ENCODE measurements at regions not wholly inside any gene's neighbourhood (a gene's known extent, or its start where the extent isn't known, plus 50 kb on each side); places are given as distances from the start of the nearest gene placed in this dataset.

DNA sequence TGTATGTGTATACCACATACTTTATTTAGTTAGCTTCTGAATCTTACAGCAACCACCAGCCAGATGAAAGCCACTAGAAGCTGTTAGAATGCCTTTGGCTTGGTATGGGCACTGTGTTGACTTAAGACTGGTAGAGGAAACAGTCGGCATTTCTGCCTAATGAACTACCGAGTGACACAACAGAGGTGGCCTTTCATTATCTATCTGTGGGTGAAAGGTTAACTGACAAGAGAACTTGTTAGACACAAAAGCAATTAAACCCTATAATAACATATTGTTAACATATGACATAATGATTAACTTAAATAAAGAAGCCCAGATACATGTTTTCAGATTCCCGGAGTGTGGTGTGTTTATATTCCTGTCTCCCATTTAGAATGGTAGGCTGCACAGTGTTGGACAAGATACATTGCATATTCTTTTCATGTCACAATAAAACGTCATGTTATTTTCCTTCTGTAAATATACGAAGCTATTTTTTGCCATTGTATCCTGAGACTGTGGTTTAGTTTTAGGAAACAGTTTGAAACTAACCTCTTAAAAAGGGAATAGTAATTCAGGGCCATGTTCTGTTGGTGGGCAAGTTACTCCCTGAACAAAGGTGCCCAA lies 181.5 kb downstream of the SLIT2 start:
- H3K9me3 Mint-ChIP-seq = no peaks in the 10 kb centered on the region
- H3K27me3 Mint-ChIP-seq (ENCODE audit: low read depth) = no peaks in the 10 kb centered on the region
- H3K27ac Mint-ChIP-seq = no peak overlapping the region
- no peak overlapping the region for H3K4me3 Mint-ChIP-seq
- no peaks in the 10 kb centered on the region for H3K4me1 Mint-ChIP-seq (ENCODE audit: low read depth)
- no peaks in the 10 kb centered on the region for H3K36me3 Mint-ChIP-seq (ENCODE audit: low read depth)

DNA sequence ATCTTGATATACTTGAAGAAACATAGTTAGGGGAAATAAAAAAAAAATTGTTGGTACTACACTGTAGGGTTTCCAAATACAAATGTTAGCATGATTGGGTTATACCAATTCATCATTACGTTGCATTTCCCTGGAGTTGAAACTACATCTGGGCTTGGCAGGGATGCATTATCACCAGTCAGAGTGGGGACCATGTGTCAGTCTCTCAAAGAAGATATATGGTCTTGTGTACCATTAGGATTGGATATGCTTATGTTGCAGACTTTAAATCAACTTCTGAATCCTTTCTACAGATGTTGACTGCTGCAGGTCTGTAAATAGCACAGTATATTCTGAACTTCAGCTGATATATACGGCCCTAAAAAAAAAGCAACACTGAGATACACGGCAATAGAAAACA lies 188.5 kb downstream of the SLIT2 start:
- Mint-ChIP-seq H3K4me3 (no peak overlapping the region), H3K9me3 (no peaks in the 10 kb centered on the region), H3K36me3 (ENCODE audit: low read depth) (no peaks in the 10 kb centered on the region), H3K27me3 (ENCODE audit: low read depth) (no peaks in the 10 kb centered on the region), H3K27ac (no peak overlapping the region), H3K4me1 (ENCODE audit: low read depth) (no peaks in the 10 kb centered on the region)

DNA sequence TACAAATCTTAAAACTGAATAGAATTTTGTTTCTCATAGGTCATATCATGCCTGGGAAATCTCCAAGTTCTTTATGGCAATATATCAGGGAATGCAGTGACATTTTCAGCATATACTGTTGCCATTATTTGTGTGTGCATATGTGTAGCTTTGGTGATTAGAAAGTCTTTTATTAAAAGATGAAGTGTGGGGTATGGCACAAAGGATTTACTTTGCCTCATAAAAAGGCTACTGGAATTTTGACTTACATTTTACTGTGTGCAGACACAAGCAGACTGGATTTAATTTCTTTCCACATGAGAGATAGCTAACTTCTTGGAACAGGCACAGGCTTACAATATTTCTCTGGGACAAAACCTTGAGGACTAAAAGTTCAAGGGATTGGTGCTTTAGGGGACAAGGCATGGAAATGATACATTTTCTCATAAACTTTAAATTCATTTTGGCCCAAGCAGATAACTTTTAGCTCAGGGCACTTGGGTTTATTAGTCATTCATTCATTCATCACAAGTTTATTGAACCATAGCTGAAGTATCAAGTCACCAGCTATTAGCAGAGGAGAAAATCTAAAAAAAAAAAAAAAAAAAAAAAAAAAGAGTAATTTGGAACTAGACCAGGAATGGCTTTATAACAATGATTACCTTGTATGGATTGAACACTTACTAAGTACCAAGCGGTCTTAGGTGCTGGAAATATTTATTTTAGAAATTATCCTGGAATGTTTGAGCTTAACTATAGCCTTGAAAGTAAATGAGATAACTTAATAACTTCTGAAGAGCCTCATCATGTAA lies 191.5 kb downstream of the SLIT2 start:
- Mint-ChIP-seq H3K9me3 (no peaks in the 10 kb centered on the region), H3K27ac (no peak overlapping the region), H3K4me1 (ENCODE audit: low read depth) (no peaks in the 10 kb centered on the region), H3K36me3 (ENCODE audit: low read depth) (no peaks in the 10 kb centered on the region), H3K27me3 (ENCODE audit: low read depth) (no peaks in the 10 kb centered on the region), H3K4me3 (no peak overlapping the region)

DNA sequence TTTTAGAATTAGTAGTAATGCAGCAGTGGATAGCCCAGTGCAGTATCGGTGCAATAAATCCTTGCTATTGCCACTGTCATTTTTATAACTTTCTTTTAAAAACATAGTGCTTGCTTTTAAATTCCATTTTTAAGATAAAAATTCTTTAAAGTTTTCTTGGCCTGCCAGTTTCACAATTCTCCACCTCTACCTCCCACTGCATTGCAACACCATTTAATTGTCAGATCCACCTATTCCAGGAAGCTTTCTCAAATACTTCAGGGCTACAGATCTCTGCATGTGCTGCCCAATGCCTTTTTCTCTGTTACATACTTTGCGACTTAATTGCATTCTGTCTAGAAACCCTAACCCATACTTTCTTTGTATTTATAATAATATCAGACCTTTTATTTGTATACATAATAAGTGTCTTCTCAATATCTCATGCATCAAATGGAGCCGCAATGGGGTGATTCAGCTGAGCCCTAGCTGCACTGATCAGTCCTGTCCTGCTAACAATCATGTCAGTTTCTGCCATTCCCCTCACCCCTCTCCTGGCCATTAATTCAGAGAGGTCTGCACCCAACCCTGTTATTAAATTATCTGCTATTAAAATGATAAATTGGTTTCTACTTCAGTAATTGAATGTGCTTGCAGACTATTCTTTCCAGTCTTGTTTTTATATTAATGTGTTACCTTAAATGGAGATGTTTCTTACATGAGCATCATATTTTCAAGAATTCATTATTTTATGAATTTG lies 193.1 kb downstream of the SLIT2 start:
- Mint-ChIP-seq H3K9me3 (no peaks in the 10 kb centered on the region), H3K4me3 (no peak overlapping the region), H3K27ac (no peak overlapping the region), H3K27me3 (ENCODE audit: low read depth) (no peaks in the 10 kb centered on the region), H3K4me1 (ENCODE audit: low read depth) (no peaks in the 10 kb centered on the region), H3K36me3 (ENCODE audit: low read depth) (no peaks in the 10 kb centered on the region)

DNA sequence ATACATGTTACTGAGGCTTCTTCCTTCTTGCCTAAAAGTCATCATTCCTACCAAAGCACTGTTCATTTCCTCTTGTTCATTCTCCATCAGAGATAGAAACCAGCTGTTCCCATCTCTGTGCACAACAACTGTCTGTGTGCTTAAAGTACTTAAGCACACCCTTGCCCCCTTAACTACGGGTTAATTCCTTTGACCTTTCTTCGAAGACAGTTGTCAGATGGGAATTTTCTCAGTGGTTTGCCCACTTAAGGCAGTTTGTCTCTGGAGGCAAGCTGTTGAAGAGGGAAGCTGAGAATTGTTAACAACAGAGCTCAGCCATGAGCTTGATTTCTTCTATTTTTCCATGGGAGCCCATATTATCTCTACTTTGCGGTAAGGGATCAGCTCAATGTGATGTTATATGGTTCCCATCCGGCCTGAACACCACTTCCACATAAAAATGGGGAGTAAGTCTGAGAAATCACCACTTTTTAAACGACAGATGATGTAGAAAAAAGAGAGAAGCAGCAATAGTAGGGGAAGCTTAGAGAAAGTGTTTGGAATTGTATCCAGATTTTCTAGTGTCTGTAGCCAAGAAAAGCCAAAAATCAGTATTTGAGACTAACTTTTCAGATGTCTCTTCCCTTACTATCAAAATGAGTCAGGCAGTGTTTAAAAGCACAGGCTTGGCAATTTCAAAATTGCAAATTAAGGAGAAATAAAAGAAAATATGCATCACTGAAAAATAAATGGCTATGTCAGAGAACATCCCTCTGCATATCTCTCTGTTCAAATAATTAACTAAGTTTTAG lies 194.4 kb downstream of the SLIT2 start:
- Mint-ChIP-seq H3K27ac (no peak overlapping the region), H3K4me3 (no peak overlapping the region), H3K4me1 (ENCODE audit: low read depth) (no peaks in the 10 kb centered on the region), H3K27me3 (ENCODE audit: low read depth) (no peaks in the 10 kb centered on the region), H3K9me3 (no peaks in the 10 kb centered on the region), H3K36me3 (ENCODE audit: low read depth) (no peaks in the 10 kb centered on the region)

DNA sequence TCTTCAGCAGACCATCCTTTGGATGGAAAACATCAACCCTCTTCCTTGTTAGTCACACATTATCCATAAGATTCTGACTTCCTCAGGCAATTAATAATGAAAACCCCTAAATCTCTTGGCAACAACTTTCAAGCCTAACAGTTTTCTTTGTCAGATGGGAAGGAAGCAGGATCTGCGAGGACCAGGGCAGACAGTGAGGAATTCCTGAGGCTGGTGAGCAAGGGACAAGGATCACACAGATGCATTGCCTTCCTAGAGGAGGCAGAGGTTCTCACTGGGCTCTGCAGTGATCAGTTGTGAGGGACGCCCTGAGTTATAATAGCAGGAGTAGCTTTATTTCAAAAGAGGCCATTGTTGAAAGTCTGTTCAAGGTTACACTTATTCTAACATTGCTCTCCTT lies 195.4 kb downstream of the SLIT2 start:
- no peak overlapping the region for H3K4me3 Mint-ChIP-seq
- H3K9me3 Mint-ChIP-seq = no peaks in the 10 kb centered on the region
- no peaks in the 10 kb centered on the region for H3K4me1 Mint-ChIP-seq (ENCODE audit: low read depth)

DNA sequence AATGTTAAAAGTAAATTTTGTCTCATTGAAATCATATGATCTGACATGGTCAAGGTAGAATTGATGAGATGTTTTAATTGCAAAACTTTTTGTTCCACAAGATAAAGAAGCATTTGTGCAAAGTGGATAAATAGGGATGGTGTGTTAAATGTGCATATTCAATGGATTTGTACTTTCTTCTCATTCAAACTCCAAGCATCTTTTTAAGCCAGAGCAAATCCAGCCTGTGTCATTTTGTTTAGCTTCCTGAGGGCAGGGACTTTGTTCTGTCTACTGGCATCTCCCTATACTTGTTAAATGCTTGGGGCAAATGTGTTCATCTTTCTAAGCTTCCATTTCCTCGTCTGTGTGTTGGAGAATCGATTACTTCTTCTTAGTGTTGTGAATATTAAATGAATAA lies 200.3 kb downstream of the SLIT2 start:
- Mint-ChIP-seq H3K27me3 (ENCODE audit: low read depth) (no peaks in the 10 kb centered on the region), H3K4me3 (no peak overlapping the region), H3K9me3 (no peaks in the 10 kb centered on the region), H3K36me3 (ENCODE audit: low read depth) (no peaks in the 10 kb centered on the region), H3K4me1 (ENCODE audit: low read depth) (no peaks in the 10 kb centered on the region), H3K27ac (no peak overlapping the region)

More for the DNA sequence above, 195.4 kb downstream of the SLIT2 start:
- Mint-ChIP-seq H3K27me3 (ENCODE audit: low read depth) (no peaks in the 10 kb centered on the region), H3K27ac (no peak overlapping the region), H3K36me3 (ENCODE audit: low read depth) (no peaks in the 10 kb centered on the region)

DNA sequence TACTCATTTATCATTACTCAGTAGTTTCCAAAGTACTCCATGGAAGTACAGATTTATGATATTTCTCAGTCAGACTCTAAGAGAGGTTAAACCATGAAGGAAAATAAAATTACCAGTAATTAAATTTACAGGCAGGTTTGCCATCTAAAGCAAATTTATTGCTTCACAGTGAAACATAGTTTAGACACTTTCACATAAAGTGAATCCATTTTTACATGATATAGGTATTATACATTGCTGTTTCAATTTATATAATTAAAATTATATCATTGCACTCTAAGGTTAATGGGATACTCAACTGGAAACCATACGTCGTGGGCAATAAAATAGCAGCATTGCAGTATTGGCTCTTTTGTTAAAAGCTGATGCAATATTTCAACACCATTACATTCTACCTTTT lies 202.8 kb downstream of the SLIT2 start:
- no peaks in the 10 kb centered on the region for H3K27me3 Mint-ChIP-seq (ENCODE audit: low read depth)
- no peaks in the 10 kb centered on the region for H3K9me3 Mint-ChIP-seq
- H3K4me1 Mint-ChIP-seq (ENCODE audit: low read depth) = no peaks in the 10 kb centered on the region
- H3K36me3 Mint-ChIP-seq (ENCODE audit: low read depth) = no peaks in the 10 kb centered on the region
- no peak overlapping the region for H3K4me3 Mint-ChIP-seq
- H3K27ac Mint-ChIP-seq = no peak overlapping the region

DNA sequence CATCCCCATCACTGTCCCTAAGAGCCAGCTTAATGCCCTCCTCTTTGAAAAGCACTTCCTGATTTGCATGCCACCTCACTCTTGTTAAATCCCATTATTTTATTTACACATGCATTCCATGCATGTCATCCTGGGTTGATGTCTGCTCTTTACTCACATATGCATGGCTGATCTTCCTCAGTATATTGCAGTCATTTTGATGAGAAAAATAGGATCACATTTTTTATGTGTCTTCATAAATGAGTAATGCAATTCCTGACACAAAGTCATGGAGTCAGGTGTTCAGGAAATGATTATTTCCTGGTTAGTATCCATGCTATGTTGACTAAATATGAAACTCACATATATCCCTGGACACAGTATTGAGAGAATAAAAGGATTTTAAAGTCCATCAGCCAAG lies 204.7 kb downstream of the SLIT2 start:
- H3K27ac Mint-ChIP-seq = no peak overlapping the region
- no peak overlapping the region for H3K4me3 Mint-ChIP-seq
- no peaks in the 10 kb centered on the region for H3K36me3 Mint-ChIP-seq (ENCODE audit: low read depth)
- H3K4me1 Mint-ChIP-seq (ENCODE audit: low read depth) = no peaks in the 10 kb centered on the region
- H3K9me3 Mint-ChIP-seq = no peaks in the 10 kb centered on the region
- H3K27me3 Mint-ChIP-seq (ENCODE audit: low read depth) = no peaks in the 10 kb centered on the region

DNA sequence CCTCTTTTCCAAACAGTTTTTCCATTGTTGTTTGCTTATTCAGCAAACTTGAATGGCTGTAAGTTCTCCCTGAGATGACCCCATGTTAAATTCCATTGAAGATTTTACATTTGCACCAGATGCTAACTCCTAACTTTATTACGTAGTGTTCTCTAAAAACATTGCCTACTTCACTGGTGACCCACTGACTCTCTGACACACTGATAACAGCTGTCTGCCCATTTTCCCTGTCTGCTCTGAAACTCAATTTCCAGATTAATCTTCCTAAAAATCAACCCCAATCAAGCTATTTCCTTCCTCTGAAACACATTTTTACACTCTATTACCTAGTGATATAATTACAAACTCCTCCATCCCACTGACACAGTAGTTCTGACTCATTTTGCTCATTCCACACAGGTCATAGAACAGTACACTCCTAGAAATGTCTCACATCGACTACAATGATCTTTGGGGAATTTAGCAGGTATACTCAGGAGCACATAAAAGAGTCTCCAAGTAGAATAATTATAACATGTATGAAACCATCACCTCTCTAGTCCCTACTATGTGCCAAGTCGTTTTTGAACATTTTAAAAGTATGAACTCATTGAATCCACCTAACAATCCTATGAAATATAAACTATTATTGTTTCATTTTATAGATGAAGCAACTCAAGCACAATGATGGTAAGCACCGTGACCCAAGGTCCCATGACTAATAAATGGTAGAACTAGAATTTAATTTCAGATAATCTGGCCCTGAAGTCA lies 210.9 kb downstream of the SLIT2 start:
- Mint-ChIP-seq H3K9me3 (no peaks in the 10 kb centered on the region), H3K4me1 (ENCODE audit: low read depth) (no peaks in the 10 kb centered on the region), H3K27ac (no peak overlapping the region), H3K4me3 (no peak overlapping the region), H3K36me3 (ENCODE audit: low read depth) (no peaks in the 10 kb centered on the region), H3K27me3 (ENCODE audit: low read depth) (no peaks in the 10 kb centered on the region)

DNA sequence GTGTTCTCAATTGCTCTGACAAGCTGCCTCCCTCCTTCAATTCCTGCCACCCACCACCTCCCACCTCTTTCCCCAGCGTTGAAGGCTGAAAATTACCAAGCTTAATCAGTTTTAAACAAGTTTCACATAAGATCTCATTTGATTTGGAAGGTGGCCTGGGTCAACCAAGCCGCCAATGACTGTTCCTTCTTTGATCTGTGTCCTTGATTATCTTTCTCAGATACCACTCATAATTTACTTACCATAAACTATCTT lies 211.4 kb downstream of the SLIT2 start:
- Mint-ChIP-seq H3K27ac (no peak overlapping the region), H3K36me3 (ENCODE audit: low read depth) (no peaks in the 10 kb centered on the region), H3K4me1 (ENCODE audit: low read depth) (no peaks in the 10 kb centered on the region), H3K4me3 (no peak overlapping the region), H3K27me3 (ENCODE audit: low read depth) (no peaks in the 10 kb centered on the region), H3K9me3 (no peaks in the 10 kb centered on the region)

DNA sequence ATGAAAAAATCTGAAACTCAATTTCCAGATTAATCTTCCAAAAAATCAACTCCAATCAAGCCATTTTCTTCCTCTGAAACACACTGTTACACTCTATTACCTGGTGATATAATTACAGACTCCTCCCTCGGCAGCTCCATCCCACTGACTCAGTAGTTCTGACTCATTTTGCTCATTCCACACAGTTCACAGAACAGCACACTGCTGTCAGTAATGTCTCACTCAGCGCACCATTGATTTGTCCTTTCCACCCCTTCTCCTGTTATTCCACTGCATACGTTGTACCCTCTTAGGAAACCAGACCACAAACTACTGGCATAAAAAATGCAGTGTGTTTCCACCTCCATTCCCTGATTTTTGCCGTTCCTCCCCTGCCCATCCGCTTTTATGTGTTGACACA lies 212.7 kb downstream of the SLIT2 start:
- Mint-ChIP-seq H3K27ac (no peak overlapping the region), H3K36me3 (ENCODE audit: low read depth) (no peaks in the 10 kb centered on the region), H3K27me3 (ENCODE audit: low read depth) (no peaks in the 10 kb centered on the region), H3K4me3 (no peak overlapping the region), H3K4me1 (ENCODE audit: low read depth) (no peaks in the 10 kb centered on the region), H3K9me3 (no peaks in the 10 kb centered on the region)

DNA sequence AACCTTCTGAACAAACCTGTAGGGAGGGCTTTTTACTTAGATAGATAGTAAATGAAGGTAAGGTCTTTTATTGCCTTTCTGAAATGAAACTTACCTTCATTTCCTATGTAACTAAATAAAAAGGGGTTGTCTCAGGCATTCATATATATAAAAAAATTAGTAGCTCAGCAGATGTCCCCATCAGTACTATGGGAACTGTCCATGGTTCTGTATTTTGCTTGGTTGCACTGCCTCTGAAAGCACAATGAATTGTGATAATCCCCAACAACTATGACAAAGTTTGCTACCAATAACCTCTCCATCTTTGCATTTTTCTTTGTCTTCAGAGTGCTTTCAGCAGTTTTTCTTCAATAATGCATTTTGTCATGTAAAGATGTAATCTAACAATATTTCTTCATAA lies 222.4 kb downstream of the SLIT2 start:
- H3K4me3 Mint-ChIP-seq = no peak overlapping the region
- H3K9me3 Mint-ChIP-seq = no peaks in the 10 kb centered on the region
- no peaks in the 10 kb centered on the region for H3K4me1 Mint-ChIP-seq (ENCODE audit: low read depth)
- no peaks in the 10 kb centered on the region for H3K27me3 Mint-ChIP-seq (ENCODE audit: low read depth)
- H3K27ac Mint-ChIP-seq = no peak overlapping the region
- no peaks in the 10 kb centered on the region for H3K36me3 Mint-ChIP-seq (ENCODE audit: low read depth)

DNA sequence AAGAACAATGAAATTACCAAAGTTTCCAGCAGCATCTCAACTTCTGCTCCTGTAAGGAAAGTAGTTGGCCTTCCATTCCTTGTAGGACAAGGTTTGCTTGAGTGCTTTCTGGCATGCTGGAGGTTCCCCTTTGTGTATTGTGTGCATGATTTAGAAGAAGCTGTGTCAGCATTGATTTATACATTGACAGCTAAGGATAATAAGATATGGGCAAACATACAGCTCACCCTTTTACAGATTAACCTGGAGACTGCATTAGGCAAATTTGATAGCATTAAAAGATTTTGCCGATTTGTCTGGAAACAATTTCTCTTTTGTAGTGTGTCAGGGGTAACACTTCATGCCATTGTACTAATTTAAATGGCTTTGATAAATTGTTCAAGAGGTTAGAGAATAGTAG lies 221.8 kb upstream of the PACRGL start:
- no peaks in the 10 kb centered on the region for H3K9me3 Mint-ChIP-seq
- no peaks in the 10 kb centered on the region for H3K4me1 Mint-ChIP-seq (ENCODE audit: low read depth)
- H3K27ac Mint-ChIP-seq = no peak overlapping the region
- no peak overlapping the region for H3K4me3 Mint-ChIP-seq
- no peaks in the 10 kb centered on the region for H3K27me3 Mint-ChIP-seq (ENCODE audit: low read depth)
- H3K36me3 Mint-ChIP-seq (ENCODE audit: low read depth) = no peaks in the 10 kb centered on the region
